IPS-NIHi11 (cell line): ENCODE measurements at regions not wholly inside any gene's neighbourhood (a gene's known extent, or its start where the extent isn't known, plus 50 kb on each side); places are given as distances from the start of the nearest gene placed in this dataset.
A peak's percentile ranks its signal among the peaks of the same experiment; 100 is the strongest.
"Not testable (repeated sequence)": the region's sequence is repeated elsewhere in the genome, so short reads cannot be mapped to it uniquely, and the experiment has no call there.

Source experiments
- DNase-seq: peaks from one replicate; pipeline ENCODE4 v3.0.0; 2012; ENCODE audit warnings: mixed read lengths, low spot score

DNA sequence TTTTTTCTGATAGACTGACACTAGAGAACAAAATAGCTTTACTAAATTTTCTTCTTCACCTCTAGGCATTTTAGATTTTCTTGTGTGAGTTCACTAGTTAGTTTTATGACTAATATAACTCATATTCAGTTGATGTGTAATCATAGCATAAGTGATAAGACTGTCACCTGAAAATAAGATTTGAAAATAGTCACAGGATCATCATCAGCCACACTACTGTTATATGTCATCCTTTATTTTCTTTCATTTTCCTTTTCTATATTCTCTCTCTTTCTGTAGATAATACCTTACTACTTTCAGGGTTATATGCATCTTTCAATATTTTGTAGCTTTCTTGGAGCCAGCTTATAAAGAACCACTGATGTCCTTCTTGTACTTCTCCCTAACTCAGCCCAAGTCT lies 292.6 kb downstream of the TDRD3 start:
- no peak for DNase-seq

DNA sequence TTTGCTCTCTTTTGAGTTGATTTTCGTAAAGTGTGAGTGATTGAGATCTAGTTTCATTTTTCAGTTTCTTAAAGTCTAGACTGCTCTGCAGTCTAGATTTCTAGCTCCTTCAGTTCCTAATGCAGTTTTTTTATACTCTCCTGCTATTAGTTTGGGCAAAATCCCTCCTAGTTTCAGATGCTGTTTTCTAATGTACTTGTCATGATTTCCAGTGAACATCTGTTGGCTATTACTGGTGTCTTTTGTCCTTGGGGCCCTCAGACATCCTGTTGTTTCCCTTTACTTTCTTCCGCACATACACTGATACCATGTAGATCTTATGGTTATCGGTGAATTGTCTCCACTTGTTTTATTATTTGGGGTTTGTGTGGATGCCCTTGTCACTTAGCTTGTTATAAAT lies 292.1 kb downstream of the TDRD3 start:
- no peak for DNase-seq

DNA sequence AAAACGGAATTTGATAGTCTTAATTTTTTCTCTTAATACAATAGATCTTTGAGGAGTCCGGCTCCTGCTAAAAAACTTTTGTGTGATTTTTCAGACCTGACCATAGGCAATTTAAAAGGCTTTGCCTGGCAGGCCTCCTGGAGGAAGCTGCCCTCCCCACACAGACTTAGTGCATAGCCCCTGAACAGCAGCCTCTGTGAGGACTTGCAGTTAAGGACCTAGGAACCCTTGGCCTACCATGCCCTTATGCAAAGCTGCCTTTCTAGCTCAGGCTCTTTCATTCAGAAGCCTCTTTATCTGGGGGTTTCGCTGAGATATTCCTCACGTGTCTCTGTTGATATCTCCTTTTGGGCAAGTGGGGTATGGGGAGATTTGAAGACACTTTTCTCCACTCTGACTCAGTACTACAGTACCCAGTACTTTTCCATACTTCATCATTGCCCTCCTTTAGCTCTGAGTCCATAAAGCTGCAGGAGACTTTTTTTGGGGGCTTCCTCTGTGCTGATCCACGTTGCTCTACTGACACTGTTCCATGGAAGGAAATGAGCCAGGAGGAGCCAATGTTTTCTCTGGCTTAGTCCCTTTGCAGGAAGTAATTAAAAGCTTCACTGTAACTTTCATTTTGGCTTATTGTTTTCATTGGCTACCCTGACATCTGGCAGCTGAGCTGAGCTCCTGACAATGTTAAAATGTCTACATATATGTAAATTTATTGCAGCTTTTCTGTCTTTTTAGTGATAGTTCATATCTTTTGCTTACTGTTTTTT lies 283.1 kb downstream of the TDRD3 start:
- DNase-seq, result no peak

DNA sequence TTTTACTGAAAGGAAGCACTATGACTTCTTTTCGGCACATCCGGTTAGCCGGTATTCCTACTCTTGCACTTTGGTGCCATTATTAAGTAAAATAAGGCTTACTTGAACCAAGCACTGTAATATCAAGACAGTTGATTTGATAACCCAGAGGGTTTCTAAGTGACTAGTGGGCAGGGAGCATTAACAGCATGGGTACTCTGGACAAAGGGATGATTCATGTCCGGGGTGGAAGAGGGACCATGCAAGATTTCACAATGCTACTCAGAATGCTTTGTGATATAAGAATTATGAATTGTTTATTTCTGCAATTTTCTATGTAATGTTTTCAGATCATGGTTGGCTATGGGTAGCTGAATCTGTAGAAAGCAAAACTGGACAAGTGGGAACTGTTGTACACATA lies 282.1 kb downstream of the TDRD3 start:
- DNase-seq, result no peak

DNA sequence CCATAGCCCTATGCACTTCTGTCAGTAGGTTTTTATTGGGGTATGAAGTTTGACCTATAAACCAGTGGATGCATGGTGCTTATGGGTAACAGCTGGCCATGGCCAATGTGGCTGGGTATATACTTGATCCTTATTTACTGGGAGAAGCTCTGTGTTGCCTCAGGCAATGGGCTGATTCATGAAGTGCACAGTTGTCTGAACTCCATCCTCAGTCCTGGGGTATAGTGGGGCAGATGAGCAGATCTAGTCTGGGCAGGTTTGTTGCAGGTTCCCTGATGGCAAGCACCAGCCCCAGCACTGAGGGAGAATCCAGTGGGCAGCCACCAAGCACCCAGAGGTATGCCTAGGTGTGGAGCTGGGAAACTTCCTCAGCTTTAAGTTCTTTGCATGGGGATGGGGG lies 274.4 kb downstream of the TDRD3 start:
- no peak for DNase-seq

DNA sequence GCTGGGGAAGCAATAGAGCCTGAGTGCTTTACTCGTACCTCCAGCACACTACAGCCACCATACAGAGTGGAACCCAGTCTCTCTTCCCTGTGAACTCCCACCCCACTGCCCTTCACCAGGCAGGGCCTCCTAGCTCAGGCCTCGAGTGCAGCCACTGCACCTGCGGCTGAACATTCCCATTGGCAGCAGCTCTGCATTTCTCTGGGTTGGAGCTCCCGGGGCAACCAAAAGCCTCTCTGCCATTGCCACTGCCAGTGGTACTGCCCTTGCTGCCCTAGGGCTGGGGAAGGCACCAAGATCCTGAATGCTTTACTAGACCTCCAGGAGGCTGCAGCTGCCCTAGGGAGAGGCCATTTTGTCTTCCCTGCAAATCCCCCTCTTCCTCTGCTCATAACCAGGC lies 266.8 kb downstream of the TDRD3 start:
- no peak for DNase-seq

DNA sequence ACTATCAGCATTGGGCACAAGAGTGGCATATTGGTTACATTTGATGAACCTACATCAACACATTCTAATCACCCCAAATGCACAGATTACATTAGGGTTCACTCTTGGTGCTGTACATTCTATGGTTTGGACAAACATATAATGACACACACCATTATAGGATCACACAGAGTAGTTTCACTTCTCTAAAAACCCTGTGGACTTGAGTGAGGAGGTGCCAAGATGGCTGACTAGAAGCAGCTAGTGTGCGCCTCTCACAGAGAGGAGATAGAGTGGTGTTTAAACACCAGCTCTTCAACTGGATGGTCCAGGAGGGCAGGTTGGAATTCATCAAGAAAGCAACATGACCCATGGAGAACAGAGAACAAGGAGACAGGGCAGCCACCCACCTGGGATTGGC lies 265.6 kb downstream of the TDRD3 start:
- DNase-seq, result no peak

DNA sequence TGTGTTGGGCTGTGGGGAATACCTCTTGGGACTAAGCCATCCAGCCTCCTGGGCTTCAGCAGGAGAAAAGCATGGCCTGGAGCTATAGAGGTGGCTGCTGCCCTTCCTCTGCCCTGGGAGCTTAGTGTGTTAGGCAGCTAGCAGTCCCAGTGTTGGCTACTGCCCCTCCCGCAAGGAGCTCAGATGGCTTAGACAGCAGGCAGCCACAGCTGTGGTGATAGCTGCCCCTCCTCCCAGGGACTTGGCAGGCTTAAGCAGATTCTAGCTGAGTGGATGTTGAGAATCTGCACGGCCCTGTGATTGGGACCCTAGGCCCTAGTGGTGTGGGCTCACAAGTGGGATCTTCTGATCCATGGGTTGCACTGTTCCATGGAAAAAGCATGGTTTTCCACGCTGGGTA lies 264.5 kb downstream of the TDRD3 start:
- DNase-seq, result no peak

DNA sequence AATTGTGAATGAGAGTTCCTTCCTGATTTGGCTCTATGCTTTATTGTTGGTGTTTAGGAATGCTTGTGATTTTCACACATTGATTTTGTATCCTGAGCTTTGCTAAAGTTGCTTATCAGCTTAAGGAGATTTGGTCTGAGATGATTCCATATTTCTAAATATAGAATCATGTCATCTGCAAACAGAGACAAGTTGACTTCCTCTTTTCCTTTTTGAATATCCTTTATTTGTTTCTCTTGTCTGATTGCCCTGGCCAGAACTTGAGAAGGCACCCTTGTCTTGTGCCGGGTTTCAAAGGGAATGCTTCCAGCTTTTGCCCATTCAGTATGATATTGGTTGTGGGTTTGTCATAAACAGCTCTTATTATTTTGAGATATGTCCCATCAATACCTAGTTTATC lies 260.6 kb downstream of the TDRD3 start:
- DNase-seq, result not testable (repeated sequence)

DNA sequence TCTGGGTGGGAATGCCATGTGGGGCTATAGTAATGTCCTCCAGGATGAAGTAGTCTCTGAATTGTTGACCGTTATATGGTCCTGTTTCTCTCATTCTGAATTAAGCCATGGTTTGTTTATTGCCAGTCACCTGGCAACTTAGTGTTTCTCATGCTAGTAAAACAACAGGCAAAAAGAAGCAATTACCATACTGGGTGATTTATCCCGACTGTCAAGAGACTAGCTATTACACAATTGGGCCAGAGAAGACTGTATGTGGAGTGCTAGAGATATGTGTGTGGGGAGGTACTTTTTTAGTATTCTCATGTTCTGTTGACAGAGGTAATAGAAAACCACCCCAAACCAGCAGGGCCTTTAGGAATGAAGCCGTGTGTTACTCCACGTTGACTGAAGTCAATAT lies 258.2 kb downstream of the TDRD3 start:
- DNase-seq, result no peak

DNA sequence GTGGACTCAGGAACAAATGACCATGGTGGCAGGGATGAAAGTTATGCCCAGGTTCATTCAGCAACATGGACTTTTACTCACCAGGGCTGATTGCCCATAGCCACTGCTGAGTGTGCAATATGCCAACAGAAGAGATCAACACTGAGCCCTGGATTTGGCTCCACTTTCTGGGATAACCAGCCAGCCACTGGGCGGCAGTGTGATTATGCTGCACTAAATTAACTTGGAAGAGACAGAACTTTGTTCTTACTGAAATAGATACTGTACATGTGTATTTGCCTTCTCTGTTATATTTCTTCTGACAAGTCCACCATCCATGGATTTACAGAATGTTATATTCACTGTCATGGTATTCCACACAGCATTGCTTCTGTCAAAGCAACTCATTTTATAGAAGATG lies 257.4 kb downstream of the TDRD3 start:
- no peak for DNase-seq

DNA sequence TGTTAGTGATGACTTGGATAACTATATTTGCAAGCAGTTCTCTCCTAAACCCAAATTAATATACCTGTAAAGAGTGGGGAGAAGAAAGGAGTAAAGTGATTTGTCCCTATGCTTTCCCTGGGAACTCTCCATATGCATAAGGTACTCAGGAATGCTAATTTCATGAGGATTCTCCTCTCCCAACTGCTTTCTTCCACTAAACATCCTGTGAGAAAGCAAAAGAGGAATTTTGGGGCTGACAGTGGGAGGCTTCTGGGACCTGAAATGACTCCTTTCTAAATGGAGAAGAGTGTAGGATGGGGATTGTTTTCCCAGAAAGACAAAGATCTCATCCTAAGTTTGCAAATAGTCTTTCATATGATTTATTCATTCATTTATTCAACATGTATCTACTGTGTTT lies 250.5 kb downstream of the TDRD3 start:
- peak; percentile 14 for DNase-seq

DNA sequence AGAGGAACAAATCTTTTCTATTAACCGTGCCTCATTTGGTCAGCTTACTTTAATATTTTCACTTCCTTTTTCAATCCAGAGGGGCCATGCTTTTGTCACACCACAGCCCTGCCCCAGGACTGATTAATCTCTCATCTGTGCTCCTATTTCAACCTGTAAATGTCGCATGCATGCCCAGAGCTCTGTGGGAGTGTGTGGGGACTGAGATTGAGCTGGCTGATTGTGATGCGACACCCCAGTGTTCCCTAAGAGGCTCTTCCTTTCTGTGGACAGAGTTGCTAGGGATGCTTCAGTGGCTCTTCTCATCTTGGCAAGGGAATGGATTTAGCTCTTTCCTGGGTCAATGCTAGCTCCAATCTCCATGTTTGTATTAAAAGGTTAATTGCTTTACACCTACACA lies 249.6 kb downstream of the TDRD3 start:
- no peak for DNase-seq

DNA sequence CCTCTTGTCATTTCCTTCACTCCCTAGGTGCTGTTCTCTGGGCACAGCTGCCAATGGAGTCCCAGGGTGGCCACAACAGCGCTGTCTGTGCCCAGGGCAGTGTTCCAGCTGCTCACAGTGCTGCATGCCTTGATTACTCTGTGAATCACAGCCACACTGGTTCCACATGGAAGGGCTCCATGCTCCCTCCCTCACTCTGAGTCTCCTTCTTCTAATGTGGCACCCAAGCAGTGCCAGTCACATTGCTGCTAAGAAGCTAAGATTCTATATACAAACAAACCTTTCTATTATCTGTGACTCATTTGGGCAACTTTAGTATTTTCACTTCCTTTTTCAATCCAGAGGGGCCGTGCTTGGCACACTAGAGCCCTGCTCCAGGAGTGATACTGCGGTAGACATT lies 248.7 kb downstream of the TDRD3 start:
- no peak for DNase-seq

DNA sequence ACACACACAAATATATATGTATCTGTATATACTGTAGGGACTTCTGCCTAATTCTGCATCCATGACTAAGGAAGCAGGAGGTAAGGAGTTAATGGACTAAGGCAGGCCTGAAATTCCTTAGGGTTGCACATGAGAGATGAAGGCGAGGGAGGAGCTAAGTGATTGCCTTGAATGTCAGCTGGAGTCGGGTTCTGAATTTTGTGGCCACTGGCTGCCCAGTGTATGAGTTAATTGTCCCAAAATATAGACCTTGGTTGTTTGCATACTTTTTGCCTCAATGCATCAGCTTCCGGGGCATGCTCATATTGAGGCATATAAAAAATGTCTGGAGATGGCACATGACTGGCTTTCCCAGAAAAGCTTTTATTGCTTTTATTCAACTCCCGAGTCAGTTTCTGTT lies 245.5 kb downstream of the TDRD3 start:
- peak; percentile 10 for DNase-seq

DNA sequence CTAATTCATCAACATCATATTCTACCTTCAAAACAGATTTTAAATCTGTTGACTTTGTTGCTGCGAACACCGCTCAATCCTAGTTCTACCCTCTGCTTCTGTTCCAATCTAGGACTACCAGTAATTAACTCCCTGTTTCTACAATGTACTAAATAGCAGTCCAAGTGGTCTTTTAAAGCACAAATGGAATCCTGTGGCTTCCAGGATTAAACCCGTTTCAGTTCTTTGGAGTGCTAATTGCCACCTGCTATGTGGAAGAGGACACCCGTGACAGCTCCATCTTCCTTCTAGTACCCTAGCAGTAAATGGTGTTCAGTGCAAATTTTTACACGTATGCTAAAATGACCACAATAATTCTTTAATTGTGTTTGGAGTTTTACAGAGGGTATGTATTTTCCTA lies 232.1 kb downstream of the TDRD3 start:
- no peak for DNase-seq

DNA sequence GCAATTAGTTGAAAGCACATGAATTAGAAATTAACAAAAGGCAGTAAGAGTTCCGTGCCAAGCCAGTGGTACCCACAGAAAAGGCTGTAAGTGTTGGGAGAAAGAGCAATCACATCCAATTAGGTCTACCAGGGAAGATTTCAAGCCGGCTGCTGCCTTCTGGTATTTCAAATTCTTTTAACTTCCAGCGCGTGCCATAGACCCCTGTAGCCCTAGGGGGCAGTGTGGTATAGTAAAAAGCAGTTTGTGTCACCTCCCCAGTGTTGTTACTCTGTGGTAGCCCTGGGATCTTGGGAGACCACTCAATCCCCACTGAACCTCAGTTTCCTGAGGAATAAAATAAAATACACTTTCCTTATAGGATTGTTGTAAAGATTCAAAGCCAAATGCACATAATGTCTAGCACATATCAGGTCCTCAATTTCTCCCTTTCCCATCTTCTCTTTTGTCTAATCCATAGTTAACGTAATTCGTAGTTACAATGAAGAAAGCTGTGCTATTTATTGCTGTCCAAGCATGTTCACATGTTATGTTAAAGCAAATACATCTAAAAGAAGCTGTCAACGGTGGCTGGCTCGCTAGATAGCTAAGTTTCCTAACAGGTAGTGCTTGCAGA lies 230.2 kb downstream of the TDRD3 start:
- peak; percentile 69 for DNase-seq
